Heart left ventricle (tissue), 16 donors: ENCODE measurements at regions not wholly inside any gene's neighbourhood (a gene's known extent, or its start where the extent isn't known, plus 50 kb on each side); places are given as distances from the start of the nearest gene placed in this dataset.

Experiments
- ATAC-seq, 4 donors: fragments of 200-7000 bp; cut with Tn5 transposase; one replicate each; pipeline ENCODE4 v1.9.1; 2020 to 2022; ENCODE audit warnings: moderate library complexity in 4 of 4, mild to moderate bottlenecking in 3 of 4, moderate number of reproducible peaks in 1 of 4
- DNase-seq, 5 donors: peaks; one replicate each; pipeline ENCODE4 v3.0.0-alpha.2; 2020
- H3K27ac ChIP-seq, 12 donors: fragments of 200-600 bp; sonication (generic) in 4 of 12; one replicate each; pipeline versions ENCODE4 v1.5.0 to v1.8.0; 2016 to 2022; ENCODE audit warnings: mild to moderate bottlenecking in 2 of 12
- H3K27me3 ChIP-seq, 9 donors: fragments of 200-600 bp; sonication (generic) in 2 of 9; one replicate each; pipeline versions ENCODE4 v1.5.1 to v1.8.0; 2016 to 2022; ENCODE audit warnings: mild to moderate bottlenecking in 3 of 9
- H3K36me3 ChIP-seq, 9 donors: fragments of 200-600 bp; sonication (generic) in 2 of 9; one replicate each; pipeline versions ENCODE4 v1.5.0 to v1.8.0; 2018 to 2022; ENCODE audit warnings: mild to moderate bottlenecking in 2 of 9
- H3K4me1 ChIP-seq, 12 donors: fragments of 200-600 bp; sonication (generic) in 4 of 12; one replicate each; pipeline versions ENCODE4 v1.5.0 to v1.8.0; 2016 to 2022; ENCODE audit warnings: mild to moderate bottlenecking in 3 of 12
- H3K4me3 ChIP-seq, 12 donors: fragments of 200-600 bp; sonication (generic) in 4 of 12; one replicate each; pipeline versions ENCODE4 v1.5.0 to v1.8.0; 2017 to 2022; ENCODE audit warnings: mild to moderate bottlenecking in 9 of 12, moderate library complexity in 4 of 12
- H3K9me3 ChIP-seq, 12 donors: fragments of 200-600 bp; sonication (generic) in 4 of 12; one replicate each; pipeline versions ENCODE4 v1.5.0 to v1.8.0; 2016 to 2022; ENCODE audit warnings: mild to moderate bottlenecking in 1 of 12
- POLR2A ChIP-seq, 2 donors: fragments of 450-650 bp; IDR thresholded peaks; one replicate each; pipeline ENCODE4 v1.6.1; 2017; ENCODE audit warnings: antibody characterized with exemption in 2 of 2, mild to moderate bottlenecking in 2 of 2, moderate library complexity in 2 of 2
- WGBS, 4 donors: extraction: QIAGEN DNeasy Blood & Tissue Kit in 2 of 4; methylation state at CpG; one replicate each; pipeline versions ENCODE4 v1.1.5 to v1.1.7; 2013 to 2018; 5-methylcytosine and 5-hydroxymethylcytosine counted together
- intact Hi-C, 10 donors: fragments of 100-400 bp; cut with DNase I; formaldehyde crosslinking; loops; one replicate each; pipeline versions ENCODE4 v1.11.1 to v1.14.2; 2022
- TF ChIP-seq, protein P1 (sequence below), 12 donors: fragments of 200-600 bp; sonication (generic) in 4 of 12; IDR thresholded peaks; one replicate each; pipeline versions ENCODE4 v1.5.0 to v1.8.0; 2018 to 2022; ENCODE audit warnings: antibody characterized with exemption in 12 of 12, mild to moderate bottlenecking in 5 of 12
- donor health status: ischemic (EF 13 %, LVEDD 7.1; RV severe dilation, severe dysfunction).
- donor health status: healthy with polysubstance abuse.
- donor health status: DM: no; HTN: yes; CAD: no.
- donor health status: DM: no; HTN: no; CAD: no.
- donor health status: ischemic (EF 25% LVEDD 6.9; RV normal size, moderate dysfunction).
- donor health status: ischemic (EF 25% LVEDD 5.7; RV mildly dilated, moderate dysfunction).
- donor health status: healthy.
- donor health status: DM: yes; HTN: yes; CAD: no.
- donor health status: ischemic (EF 35%, LVEDD 5.7; RV mildly dilated, moderate dysfunction).
- donor health status: nonischemic (EF 11% LVEDD 7.7; RV severe dilation, severe dysfunction).
- donor health status: DM: yes; HTN: yes; CAD: no.
- donor health status: PGD.
- donor health status: ischemic (EF 29% LVEDD 5.4; RV normal size, mild dysfunction).
- donor health status: nonischemic (EF 23%, LVEDD 6.1; RV moderate dilation, normal function).

DNA sequence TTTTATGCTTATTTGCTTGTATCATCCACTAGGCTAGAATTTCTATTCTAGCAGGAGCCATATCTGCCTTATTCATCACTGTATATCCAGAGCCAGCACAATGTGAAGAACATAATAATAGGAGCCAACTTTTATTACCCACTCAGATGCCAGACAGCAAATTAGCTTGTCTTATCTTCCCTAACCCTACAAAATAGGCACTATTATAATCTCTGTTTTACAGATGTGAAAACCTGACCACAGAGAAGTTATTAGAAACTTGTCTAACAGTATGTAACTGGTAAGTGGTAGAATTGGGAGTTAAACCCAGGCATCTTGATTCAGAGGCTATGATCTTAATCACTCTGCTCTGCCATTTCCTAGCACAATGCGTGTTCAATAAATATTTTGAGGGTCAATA is 579.5 kb downstream of the CAAP1 start:
- ATAC-seq (no peak), DNase-seq (no peak)
- 63 to 78% (median 67%) methylated on average over 1 of the region's 1 CpG for WGBS, 4 donors
- Histone ChIP-seq H3K27ac (no peak overlapping the region), H3K36me3 (no peaks in the 10 kb centered on the region), H3K4me1 (no peaks in the 10 kb centered on the region), H3K27me3 (no peaks in the 10 kb centered on the region), H3K9me3 (no peaks in the 10 kb centered on the region), H3K4me3 (no peak overlapping the region)
- TF ChIP-seq, protein P1, sequence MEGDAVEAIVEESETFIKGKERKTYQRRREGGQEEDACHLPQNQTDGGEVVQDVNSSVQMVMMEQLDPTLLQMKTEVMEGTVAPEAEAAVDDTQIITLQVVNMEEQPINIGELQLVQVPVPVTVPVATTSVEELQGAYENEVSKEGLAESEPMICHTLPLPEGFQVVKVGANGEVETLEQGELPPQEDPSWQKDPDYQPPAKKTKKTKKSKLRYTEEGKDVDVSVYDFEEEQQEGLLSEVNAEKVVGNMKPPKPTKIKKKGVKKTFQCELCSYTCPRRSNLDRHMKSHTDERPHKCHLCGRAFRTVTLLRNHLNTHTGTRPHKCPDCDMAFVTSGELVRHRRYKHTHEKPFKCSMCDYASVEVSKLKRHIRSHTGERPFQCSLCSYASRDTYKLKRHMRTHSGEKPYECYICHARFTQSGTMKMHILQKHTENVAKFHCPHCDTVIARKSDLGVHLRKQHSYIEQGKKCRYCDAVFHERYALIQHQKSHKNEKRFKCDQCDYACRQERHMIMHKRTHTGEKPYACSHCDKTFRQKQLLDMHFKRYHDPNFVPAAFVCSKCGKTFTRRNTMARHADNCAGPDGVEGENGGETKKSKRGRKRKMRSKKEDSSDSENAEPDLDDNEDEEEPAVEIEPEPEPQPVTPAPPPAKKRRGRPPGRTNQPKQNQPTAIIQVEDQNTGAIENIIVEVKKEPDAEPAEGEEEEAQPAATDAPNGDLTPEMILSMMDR (IDR thresholded peaks at IDR 0.05) = no peak
- no peak for TF ChIP-seq POLR2A (IDR thresholded peaks at IDR 0.05)
- intact Hi-C loops = no loop called here

DNA sequence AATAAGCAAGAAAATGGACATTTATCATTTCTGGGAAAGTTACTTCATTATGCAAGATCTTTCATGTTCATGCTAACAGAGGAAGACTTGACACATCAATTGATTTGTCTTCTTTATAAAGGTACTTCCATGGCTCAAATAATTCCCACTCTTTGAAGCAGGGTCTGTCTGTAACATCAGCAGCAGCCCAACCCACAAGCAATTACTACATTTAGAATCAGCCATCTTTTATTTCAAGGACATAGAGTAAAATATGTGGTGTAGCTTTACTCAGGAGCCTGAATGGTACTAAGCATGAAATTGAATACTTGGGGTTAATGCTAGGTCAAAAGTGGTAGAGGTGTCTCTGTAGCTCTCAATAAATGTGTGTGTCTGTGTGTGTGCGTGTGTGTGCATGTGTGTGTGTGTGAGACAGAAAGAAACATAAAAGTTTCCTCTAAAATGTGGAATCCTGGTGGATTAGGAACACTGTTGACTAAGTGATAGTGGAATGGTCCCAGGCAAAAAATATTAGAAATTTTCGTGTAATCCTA is 581.1 kb downstream of the CAAP1 start:
- TF ChIP-seq, protein P1 (IDR thresholded peaks at IDR 0.05) = no peak
- no peak for TF ChIP-seq POLR2A (IDR thresholded peaks at IDR 0.05)
- Histone ChIP-seq H3K4me3 (no peak overlapping the region), H3K9me3 (no peaks in the 10 kb centered on the region), H3K36me3 (no peaks in the 10 kb centered on the region), H3K27me3 (no peaks in the 10 kb centered on the region), H3K4me1 (no peaks in the 10 kb centered on the region), H3K27ac (no peak overlapping the region)
- intact Hi-C loops = no loop called here
- WGBS, 4 donors = 71 to 79% (median 76%) methylated on average over 2 of the region's 2 CpGs
- ATAC-seq (no peak), DNase-seq (no peak)

DNA sequence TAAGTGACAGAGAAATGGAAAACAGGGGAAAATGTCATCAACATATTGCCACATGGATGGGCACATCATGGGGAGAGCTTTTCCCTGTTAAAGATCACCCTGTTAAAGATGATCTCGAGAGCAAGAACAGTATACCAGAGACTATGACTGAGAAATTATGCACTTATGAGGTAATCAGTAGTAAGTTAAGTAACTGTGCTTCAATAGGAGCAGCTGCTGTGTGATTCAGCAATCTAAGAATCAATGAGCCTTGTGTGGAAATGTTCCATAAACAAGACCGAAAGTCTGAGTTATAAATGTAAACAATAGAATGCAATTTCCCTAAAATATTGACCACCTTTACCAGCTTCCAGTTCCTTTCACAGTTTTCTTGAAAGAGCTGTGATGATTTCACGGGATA is 582.3 kb downstream of the CAAP1 start:
- ATAC-seq = no peak
- DNase-seq = no peak
- Histone ChIP-seq H3K9me3 (no peaks in the 10 kb centered on the region), H3K27me3 (no peaks in the 10 kb centered on the region), H3K4me3 (no peak overlapping the region), H3K36me3 (no peaks in the 10 kb centered on the region), H3K4me1 (no peaks in the 10 kb centered on the region), H3K27ac (no peak overlapping the region)
- WGBS, 4 donors = 56 to 78% (median 72%) methylated on average over 3 of the region's 3 CpGs
- intact Hi-C loops = no loop called here
- TF ChIP-seq, protein P1 (IDR thresholded peaks at IDR 0.05) = no peak
- no peak for TF ChIP-seq POLR2A (IDR thresholded peaks at IDR 0.05)

DNA sequence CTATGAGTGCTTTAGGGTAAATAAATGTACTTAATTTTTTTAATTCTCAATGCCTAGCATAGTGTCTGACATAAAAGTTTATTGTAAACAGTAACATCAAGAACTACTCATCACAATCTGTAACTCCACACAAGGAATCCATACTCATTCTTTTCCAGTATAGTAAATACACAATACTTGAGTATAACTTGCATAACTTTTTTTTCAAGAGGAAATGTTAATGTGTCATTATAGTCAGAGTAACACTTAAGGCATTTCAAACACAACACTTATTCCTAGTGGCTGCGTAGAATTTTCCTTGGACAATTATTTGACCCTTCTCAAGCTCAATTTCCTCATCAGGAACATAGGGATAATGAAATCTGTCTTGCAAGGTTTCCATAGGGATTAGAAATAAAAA is 584.3 kb downstream of the CAAP1 start:
- TF ChIP-seq, protein P1 (IDR thresholded peaks at IDR 0.05) = no peak
- ATAC-seq (no peak), DNase-seq (no peak)
- Histone ChIP-seq H3K36me3 (no peaks in the 10 kb centered on the region), H3K27ac (no peak overlapping the region), H3K4me1 (no peaks in the 10 kb centered on the region), H3K4me3 (no peak overlapping the region), H3K27me3 (no peaks in the 10 kb centered on the region), H3K9me3 (no peaks in the 10 kb centered on the region)
- WGBS, 4 donors = 72 to 90% (median 78%) methylated on average over 1 of the region's 1 CpG
- intact Hi-C loops = loop anchor here in 1 of 10 donors (5.0 kb wide), 1 partner anchor 34 kb away; no protein-coding TSS in a partner anchor
